Spleen (tissue), 7 donors: ENCODE measurements at regions not wholly inside any gene's neighbourhood (a gene's known extent, or its start where the extent isn't known, plus 50 kb on each side); places are given as distances from the start of the nearest gene placed in this dataset.

Experiments used
- POLR2A ChIP-seq, 3 donors: fragments of 450-650 bp; IDR thresholded peaks; one replicate each; pipeline ENCODE4 v1.5.1; 2017; ENCODE audit warnings: antibody characterized with exemption in 3 of 3, mild to moderate bottlenecking in 1 of 3
- TF ChIP-seq, protein P1 (sequence below), 11 experiments: fragments of 200-600 bp in 7 of 11; fragments of 450-650 bp in 4 of 11; sonication (generic) in 4 of 11; IDR thresholded peaks in 8 of 11; conservative IDR thresholded peaks in 3 of 11; 1 replicate in 7 of 11; 2 replicates in 4 of 11; pipeline versions ENCODE4 v1.4.0 to v1.8.0; 2016 to 2021; ENCODE audit warnings: antibody characterized with exemption in 11 of 11, inconsistent platforms in 4 of 11, mild to moderate bottlenecking in 1 of 11
- donor health status: DM: no; HTN: no; CAD: no; lungs with moderate emphysema.
- donor health status: DM: no; HTN: no; CAD: no.
- donor health status: DM: no; HTN: no; CAD: no.

GRCh38 chr21:24093032-24093431, 1514.2 kb downstream of the MRPL39 start:
- TF ChIP-seq POLR2A (IDR thresholded peaks at IDR 0.05) = no peak
- TF ChIP-seq, protein P1, sequence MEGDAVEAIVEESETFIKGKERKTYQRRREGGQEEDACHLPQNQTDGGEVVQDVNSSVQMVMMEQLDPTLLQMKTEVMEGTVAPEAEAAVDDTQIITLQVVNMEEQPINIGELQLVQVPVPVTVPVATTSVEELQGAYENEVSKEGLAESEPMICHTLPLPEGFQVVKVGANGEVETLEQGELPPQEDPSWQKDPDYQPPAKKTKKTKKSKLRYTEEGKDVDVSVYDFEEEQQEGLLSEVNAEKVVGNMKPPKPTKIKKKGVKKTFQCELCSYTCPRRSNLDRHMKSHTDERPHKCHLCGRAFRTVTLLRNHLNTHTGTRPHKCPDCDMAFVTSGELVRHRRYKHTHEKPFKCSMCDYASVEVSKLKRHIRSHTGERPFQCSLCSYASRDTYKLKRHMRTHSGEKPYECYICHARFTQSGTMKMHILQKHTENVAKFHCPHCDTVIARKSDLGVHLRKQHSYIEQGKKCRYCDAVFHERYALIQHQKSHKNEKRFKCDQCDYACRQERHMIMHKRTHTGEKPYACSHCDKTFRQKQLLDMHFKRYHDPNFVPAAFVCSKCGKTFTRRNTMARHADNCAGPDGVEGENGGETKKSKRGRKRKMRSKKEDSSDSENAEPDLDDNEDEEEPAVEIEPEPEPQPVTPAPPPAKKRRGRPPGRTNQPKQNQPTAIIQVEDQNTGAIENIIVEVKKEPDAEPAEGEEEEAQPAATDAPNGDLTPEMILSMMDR (IDR thresholded peaks at IDR 0.05 in 8 of 11, conservative IDR thresholded peaks at IDR 0.05 in 3 of 11) = no peak
